Erythroblast (primary cell): ENCODE measurements at regions not wholly inside any gene's neighbourhood (a gene's known extent, or its start where the extent isn't known, plus 50 kb on each side); places are given as distances from the start of the nearest gene placed in this dataset.
"Not testable (repeated sequence)": the region's sequence is repeated elsewhere in the genome, so short reads cannot be mapped to it uniquely, and the experiment has no call there.

Experiments
- DNase-seq, 2 experiments: peaks; one replicate each; lab custom pipeline; 2025; lab: John Stamatoyannopoulos, UW
- GATA1 ChIP-seq: IDR thresholded peaks from 2 replicates; pipeline ENCODE4 v1.6.1; 2011; ENCODE audit warnings: low read depth, mild to moderate bottlenecking, control low read depth, low read length, moderate library complexity
- POLR2A ChIP-seq: IDR thresholded peaks from 2 replicates; pipeline ENCODE4 v1.6.1; 2011; ENCODE audit warnings: mild to moderate bottlenecking, low read length

DNA sequence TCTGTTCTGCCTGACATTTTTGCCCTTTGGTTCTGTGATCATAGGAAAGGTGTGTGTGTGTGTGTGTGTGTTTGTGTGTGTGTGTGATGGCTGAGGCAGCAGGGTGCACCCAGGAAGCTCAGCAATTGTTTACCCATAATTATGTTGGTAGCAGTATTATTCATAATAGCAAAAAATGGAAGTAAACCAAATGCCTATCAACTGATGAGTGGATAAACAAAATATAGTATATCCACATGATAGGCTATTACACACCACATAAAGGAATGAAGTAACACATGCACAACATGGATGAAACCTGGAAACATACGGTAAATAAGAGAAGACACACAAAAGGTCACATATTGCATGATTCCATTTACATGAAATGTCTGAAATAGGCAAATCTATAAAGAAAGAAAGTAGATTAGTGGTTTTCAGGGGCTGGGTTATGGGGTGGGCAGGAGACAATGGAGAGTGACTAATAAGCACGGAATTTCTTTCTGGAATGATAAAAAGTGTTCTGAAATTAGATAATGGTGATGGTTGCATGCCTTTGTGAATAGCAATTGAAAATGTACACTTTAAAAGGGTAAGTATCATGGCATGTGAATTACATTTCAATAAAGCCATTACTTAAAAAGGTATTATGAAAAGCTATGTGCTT is 167.2 kb downstream of the POLR2M start:
- no peak for DNase-seq

GRCh38 chr15:57875347-57875746 is 168.8 kb downstream of the POLR2M start:
- TF ChIP-seq POLR2A (no peak), GATA1 (no peak)
- no peak for DNase-seq

More for the DNA sequence above, 167.2 kb downstream of the POLR2M start:
- TF ChIP-seq POLR2A (no peak), GATA1 (no peak)

DNA sequence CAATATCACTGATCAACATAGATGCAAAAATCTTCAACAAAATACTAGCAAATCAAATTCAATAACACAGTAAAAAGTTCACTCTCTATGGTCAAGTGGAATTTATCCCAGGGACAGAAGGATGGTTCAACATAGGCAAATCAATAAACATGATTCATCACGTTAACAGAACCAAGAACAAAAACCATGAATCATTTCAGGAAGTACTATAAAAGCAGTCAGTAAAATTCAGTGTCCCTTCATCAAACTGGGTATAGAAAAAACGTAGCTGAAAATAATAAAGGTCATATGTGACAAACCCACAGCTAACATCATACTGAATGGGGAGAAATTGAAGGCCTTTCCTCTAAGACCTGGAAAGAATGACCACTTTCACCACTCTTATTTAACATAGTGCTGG is 172.1 kb downstream of the POLR2M start:
- no peak for DNase-seq
- TF ChIP-seq GATA1 (no peak), POLR2A (no peak)

- no peak for DNase-seq
- TF ChIP-seq POLR2A: no peak
- TF ChIP-seq GATA1: no peak
Observed at GRCh38 chr15:57881361-57881760, 174.8 kb downstream of the POLR2M start.

DNA sequence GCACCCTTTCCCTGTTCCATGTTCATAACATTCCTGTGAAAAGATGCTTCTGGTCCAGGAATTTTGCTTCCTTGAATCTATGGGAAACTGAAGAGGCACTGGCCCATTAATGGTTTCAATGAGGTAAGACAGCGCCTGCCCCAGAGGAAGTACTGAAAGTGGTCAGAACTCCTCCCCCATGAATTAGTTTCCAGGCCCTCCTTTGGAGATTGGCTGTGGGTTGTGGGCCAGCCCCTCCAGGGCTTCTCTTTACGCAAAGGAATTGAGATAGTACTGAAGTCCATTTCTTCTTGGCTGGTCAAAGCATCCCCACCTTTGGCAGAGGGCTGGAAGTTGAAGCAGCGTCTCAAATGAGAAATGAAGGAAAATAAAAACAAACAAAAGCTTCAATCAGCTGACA is 175.5 kb downstream of the POLR2M start:
- TF ChIP-seq GATA1 (no peak), POLR2A (no peak)
- DNase-seq: no peak

GRCh38 chr15:57883701-57884100 is 177.2 kb downstream of the POLR2M start:
- DNase-seq: no peak
- TF ChIP-seq POLR2A (no peak), GATA1 (no peak)

DNA sequence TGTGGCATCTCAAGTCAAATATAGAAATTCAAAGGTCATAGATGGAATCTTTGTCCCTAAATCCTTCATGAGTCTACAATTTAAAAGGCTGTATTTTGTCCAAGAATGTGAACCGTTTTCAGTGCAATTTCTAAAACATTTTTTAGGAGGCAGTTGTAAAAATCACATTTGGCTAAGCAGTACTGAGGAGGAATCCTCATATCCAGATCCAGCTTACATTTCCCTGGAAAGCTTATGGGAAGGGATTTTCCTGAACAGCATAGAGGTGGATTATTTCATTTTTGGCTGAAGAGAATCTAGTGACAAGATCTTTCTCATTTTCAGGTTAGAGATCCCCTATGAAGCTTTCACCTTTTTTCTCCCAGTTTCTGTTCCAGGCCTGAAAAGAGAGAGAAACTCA is 178.4 kb downstream of the POLR2M start:
- TF ChIP-seq POLR2A: no peak
- no peak for TF ChIP-seq GATA1
- DNase-seq: no peak

DNA sequence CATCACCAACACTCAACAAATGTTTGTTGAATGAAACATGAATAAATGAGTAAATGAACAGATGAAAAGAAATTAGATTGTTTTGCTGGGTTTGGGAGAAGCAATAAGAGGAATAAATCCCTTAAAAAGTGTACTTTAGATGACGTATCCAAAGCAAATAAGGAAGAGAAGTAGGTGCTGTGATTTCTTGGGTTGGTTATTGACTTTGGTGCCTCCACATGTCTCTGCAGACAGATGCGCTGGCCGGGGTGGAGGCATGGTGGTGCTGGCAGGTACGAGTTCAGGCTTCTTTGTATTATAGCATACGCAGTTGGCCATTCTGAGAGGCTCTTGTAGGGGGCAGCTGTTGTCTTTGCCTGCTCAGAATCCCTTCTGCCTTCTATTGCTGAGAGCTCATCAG is 178.9 kb downstream of the POLR2M start:
- no peak for TF ChIP-seq GATA1
- TF ChIP-seq POLR2A: no peak
- no peak for DNase-seq

- TF ChIP-seq POLR2A (no peak), GATA1 (no peak)
Observed at GRCh38 chr15:57887825-57888224, 177.7 kb downstream of the ALDH1A2 start.

DNA sequence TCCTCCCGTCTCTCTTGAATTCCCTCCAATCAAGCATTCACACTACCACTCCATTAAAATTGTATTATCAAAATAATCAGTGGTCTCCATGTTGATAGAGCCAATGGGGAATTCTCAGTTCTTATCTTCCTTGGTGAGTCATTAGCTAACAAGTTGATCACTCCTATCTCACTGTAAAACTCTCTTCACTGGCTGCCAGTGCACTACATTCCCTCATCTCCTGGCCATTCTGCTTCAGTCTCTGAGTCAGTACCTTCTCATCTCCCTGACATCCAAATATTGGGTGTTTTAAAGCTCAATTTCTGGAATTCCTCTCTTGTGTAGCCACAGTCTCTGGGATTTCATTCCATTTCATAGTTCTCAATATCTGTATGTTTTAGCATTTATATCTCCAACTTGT is 175.2 kb downstream of the ALDH1A2 start:
- no peak for DNase-seq
- no peak for TF ChIP-seq GATA1
- TF ChIP-seq POLR2A: no peak

More at GRCh38 chr15:57887825-57888224, 177.7 kb downstream of the ALDH1A2 start:
- no peak for DNase-seq

- TF ChIP-seq POLR2A (no peak), GATA1 (no peak)
- DNase-seq: no peak
Observed at GRCh38 chr15:57890878-57891277, 174.6 kb downstream of the ALDH1A2 start.

GRCh38 chr15:57892181-57892580 is 173.3 kb downstream of the ALDH1A2 start:
- DNase-seq: no peak
- TF ChIP-seq POLR2A (no peak), GATA1 (no peak)

DNA sequence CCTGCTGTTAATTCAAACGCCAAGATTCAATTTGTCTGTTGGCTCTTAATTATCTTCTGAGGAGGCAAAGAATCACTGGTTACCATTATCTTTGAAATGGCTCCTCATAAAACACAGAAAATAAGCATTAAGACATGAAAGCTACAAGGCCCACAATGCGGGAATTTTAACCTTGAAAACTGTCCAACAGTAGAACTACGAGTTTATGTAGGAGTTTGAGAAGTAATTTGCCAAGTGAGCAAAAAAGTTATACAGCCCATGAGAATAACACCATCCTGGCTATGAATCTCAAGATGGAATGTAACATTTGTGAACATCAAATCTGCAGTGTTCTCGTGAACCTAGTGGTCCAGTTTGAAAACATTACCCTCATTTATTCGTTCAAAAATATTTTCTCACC is 172.5 kb downstream of the ALDH1A2 start:
- no peak for TF ChIP-seq GATA1
- no peak for TF ChIP-seq POLR2A
- DNase-seq: no peak

- TF ChIP-seq POLR2A (no peak), GATA1 (no peak)
- DNase-seq: no peak
Observed at GRCh38 chr15:57895291-57895690, 170.2 kb downstream of the ALDH1A2 start.

GRCh38 chr15:57896114-57896513 is 169.4 kb downstream of the ALDH1A2 start:
- no peak for DNase-seq
- TF ChIP-seq GATA1 (no peak), POLR2A (no peak)

DNA sequence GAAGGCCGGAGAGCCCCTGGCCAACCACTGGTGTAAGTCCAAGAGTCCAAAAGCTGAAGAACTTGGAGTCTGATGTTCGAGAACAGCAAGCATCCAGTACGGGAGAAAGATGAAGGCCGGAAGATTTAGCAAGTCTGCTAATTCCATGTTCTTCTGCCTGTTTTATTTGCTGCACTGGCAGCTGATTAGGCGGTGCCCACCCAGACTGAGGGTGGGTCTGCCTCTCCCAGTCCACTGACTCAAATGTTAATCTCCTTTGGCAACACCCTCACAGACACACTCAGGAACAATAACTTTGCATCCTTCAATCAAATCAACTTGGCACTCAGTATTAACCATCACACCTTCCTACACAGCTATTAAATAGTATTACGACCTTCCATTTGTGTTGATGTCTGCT is 168.6 kb downstream of the ALDH1A2 start:
- not testable (repeated sequence) for DNase-seq
